Stimulated activated CD4-positive, alpha-beta T cell treated with anti-CD3 and anti-CD28 coated beads, Interleukin-15, amount 100 ng/mL, for 1 hour (primary cell): ENCODE measurements at regions not wholly inside any gene's neighbourhood (a gene's known extent, or its start where the extent isn't known, plus 50 kb on each side); places are given as distances from the start of the nearest gene placed in this dataset.

Experiments
- DNase-seq, 2 donors: peaks; one replicate each; pipeline ENCODE4 v3.0.0-alpha.2; 2020; ENCODE audit warnings: low read depth in 1 of 2, low spot score in 1 of 2

DNA sequence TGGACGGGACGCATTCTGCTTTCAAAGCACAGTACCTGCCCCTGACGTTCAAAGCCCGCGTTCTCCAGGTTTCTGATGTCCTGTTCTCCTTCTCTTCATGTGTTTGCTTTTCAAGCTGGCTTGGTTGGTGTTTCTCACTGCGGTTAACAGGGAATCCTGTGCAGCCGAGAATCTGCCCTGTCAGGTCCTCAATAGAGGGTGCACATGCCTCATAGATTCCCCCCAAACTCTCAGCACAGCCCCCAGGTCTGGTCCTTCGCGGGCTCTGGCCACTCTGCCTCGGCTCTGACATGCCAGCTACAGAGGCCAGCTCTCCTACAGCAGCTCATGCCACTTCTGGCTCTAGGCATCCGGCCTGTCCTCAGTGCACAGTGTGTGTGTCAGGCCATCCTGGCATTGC is 1343.8 kb downstream of the TBC1D22A start:
- DNase-seq, result no peak

DNA sequence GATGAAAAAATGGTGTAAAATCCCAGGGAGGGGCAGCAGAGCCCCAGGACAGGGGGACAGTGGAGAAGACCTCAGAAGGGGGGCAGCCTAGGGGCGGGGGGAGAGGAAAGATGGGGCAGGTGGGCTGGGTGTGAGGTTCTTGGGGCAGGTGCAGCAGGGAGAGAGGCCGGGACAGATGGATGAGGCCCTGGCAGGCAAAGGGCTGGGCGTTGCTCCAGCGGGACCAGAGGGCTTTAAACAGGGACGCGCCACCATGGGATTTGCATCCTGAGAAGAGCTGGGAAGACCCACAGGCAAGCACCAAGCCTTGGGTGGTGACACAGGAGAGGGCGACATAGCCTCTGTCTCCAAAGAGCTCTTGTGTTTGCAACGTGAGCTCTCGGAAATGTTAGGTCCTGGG is 1342.8 kb downstream of the TBC1D22A start:
- no peak for DNase-seq

- no peak for DNase-seq
Measured at GRCh38 chr22:48104766-48105165, 1342.3 kb downstream of the TBC1D22A start.

DNA sequence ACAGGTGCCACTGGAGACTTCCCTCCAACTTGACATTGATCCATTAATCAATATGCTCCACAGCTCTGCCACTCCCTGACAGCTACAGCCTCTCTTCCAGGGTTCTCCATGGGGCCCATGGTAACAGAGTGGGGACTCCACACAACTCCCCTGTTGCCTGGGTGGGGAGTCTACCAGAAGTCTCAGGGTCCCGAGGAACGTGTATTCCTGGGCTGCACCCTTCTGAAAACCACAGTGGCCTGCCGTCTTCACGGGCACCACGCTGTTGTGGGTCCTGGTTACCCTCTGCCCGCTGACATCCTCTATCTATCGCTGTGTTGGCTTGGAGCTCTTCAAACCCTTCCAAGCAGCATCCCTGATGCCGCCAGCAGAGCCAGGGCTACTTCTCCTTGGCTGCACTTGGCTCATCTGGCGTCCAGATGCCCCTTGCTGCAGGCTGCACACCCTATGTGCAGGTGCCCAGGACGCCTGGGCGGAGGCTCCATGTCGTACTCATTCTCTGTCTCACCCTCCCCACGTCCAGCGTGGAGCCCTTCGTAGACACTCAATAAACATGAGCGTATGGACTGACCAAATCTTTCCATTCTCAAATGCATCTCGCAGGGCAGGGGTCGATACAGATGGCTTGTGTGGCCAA is 1341.8 kb downstream of the TBC1D22A start:
- no peak for DNase-seq

DNA sequence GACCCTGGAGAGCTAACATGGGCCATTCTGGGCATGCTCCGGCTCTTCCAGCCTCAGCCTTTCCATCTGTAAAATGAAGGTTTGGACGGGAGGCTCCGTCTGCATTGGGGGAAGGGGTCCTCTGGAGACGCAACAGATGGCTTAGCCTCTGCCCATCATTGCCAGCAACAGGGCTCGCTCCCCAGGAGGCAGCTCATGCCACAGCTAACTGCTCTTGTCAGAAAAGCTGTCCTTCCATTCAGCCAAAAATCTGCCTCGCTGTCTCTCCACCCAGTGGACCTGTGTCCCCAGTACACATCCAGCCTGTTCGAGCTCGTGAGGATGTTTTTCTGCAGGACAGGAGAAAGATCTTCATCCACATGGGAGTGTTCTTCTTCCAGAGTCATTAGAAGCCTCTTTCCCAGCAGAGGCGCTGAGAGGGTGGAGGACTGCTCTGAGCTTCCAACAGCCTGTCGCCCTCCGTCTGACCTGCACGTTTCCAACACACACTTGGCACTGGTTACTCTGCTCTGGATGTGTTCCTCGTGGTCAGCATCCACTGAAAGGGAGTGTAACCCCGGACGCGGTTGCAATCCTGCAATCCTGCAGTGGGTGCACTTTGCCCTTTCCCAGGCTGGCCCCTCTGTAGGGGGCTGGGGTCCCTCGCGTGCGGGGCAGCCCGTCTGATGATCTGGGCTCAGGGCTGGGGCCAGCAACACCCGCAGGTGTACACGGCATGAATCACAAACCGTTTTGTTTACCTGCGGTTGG is 1340.9 kb downstream of the TBC1D22A start:
- DNase-seq, result no peak

DNA sequence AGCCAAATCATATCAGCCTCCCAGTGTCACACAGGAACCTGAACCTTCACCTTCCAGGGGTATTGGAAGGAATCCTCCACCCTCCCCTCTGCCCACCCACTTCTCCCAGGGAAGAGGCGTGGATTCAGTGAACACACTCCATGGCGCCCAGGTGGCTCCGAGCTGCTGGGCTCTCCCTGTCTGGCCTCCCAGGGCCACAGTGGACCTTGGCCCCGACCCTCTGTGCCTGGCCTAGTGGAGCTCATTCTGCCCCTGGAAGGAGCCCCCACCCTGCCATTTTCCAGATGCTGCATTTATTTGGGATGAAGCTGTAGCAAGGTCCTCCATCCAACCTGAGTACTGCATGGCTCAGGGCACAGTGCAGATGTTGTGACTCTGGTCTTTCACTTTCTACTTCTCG is 1340.1 kb downstream of the TBC1D22A start:
- no peak for DNase-seq

- DNase-seq, result no peak
Measured at GRCh38 chr22:48101704-48102103, 1339.3 kb downstream of the TBC1D22A start.

- DNase-seq, result no peak
Measured at GRCh38 chr22:48100685-48101417, 1338.4 kb downstream of the TBC1D22A start.

DNA sequence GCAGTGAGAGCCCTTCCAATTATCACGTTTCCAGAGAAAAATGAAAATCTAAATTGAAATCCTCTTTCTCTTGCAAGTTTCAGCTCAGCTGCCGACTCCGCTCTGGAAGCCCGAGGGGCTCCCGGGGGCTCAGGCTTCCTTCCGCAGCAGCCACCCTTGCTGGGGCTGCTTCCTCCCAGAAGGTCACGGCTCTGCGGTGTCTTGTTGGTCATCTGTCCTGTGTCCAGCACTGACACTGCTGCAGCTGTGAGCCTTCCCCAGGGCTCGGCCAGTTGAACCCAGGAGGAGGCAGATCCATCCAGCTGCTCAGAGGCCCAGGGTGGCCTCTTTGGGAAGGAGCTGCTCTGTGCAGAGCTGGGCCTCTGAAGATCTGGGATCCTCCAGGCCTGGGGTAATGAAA is 1337.2 kb downstream of the TBC1D22A start:
- DNase-seq, result no peak

- DNase-seq, result no peak
Measured at GRCh38 chr22:48099251-48099650, 1336.8 kb downstream of the TBC1D22A start.

DNA sequence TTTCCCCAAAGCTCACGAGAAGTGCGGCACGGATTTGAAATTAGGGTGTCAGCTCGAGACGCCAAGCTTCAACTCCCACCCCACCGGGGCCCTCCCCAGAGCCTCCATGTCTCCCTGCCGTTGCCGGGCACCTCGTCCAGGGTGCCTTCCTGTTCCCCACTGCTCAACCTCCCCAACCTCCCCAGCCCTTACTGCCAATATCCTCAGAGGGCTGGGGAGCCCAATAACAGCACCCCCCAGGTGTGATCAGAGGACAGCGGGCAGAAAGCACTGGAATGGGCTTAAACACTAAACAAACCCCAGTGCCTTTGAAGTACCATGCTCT is 1336.4 kb downstream of the TBC1D22A start:
- DNase-seq, result no peak

- no peak for DNase-seq
Measured at GRCh38 chr22:48098243-48098920, 1335.9 kb downstream of the TBC1D22A start.

DNA sequence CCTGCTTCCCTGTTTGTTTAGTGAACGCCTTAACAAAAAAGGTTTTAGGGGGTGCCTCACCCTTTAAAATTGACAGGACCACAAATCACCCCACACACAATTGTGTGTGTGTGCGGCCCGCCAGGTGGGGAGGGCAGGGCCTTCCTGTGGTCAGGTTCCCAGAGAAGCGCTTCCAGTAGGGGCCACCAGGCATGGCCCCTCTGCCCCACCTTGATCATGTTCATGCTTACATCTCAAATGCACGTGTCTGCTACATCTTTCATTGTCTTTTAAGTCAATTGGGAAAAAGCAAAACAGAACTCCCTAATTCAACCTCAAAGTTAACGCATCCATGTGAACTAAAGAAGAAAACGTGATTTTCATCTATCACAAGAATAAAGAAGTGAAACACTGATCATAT is 1335.3 kb downstream of the TBC1D22A start:
- DNase-seq, result no peak

DNA sequence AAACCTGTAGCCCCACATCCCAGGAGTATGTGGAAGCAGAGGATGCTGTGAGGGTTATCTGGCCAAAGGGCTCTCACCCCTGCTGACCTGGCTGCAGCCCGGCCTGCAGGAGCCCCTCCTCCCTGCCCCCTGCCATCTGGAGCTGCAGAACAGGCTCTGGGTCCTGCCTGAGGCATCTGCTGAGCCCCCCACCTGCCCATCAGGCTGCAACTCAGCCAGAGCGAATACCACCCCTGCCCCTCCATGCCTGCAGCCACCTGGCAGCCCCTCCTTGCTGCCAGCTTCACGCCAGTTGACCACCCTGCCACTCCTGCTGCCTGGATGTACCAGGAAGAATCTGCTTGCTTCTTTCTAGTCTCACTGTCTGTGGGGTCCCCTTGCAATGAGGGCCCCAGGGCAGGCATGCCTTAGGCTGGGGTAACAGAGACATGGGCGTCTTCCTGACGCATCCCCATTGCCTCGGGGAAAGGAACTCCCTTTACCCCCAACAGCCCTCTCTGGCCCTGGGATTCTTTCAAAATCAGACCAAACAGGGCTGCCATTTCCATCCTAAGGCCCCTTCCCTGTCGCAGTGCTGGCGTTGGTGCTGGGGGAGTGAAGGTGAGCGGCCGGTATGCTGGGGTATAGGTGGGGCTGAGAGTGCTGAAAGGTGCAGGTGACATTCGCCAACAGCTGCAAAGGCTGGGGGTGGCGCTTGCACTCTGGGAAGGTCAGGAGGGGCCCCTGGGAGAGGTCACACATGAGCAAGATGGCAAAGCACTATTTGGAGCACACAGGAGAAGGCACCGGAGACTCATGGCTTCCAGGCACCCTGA is 1334.6 kb downstream of the TBC1D22A start:
- no peak for DNase-seq

GRCh38 chr22:48096411-48096810 is 1334.0 kb downstream of the TBC1D22A start:
- DNase-seq, result no peak

GRCh38 chr22:48093981-48094380 is 1331.5 kb downstream of the TBC1D22A start:
- no peak for DNase-seq

DNA sequence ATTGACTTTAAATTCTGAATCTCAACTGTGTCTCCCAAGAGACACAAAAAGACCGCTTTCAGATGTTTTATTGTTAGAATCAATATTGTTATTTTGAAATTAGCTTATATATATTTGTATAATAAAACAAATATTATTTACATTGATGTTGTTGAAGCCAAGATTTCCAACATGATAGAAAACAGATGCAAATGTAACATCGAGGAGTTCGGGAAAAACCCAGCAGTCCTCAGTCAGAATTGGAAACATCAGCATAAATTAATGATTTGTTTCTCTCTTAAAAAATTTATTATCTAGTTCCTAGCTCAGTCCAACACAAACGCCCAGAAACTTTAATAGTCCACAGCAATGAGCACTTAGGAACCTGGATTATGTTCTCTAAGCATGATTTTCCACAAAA is 1330.4 kb downstream of the TBC1D22A start:
- no peak for DNase-seq

DNA sequence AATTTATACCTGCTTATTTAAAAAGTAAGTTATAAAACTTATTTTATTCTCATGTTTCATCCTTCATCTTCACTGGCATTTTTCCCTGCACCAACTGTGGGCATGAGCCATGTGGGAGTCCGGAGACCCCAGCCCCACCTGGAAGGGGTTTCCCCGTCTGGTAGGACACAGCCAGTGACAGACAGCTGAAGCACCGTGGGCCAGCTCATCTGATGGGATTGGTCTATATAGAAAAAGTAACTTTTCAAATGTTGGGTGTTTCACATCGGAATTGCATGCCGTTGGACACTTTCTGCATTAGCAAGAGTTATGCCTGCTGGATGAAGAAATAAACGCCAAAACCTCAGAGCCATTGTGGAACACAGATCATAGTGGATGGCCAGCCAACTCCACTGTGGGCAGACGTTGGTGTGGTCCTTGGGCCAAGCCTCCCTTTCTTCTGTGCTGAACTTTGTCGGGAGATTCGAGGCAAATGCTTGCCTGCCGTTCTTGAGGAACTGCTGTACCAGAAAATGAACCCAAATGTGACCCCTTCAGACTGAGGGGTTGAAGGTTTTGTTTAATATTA is 1329.3 kb downstream of the TBC1D22A start:
- no peak for DNase-seq

- no peak for DNase-seq
Measured at GRCh38 chr22:48091060-48091650, 1328.7 kb downstream of the TBC1D22A start.

GRCh38 chr22:48090332-48090672 is 1327.9 kb downstream of the TBC1D22A start:
- DNase-seq, result no peak
